ENCODE measurements at regions not wholly inside any gene's neighbourhood (a gene's known extent, or its start where the extent isn't known, plus 50 kb on each side); places are given as distances from the start of the nearest gene placed in this dataset.

- no peak overlapping the region for H3K4me3 ChIP-seq (ENCODE audit: low read depth, low read length)
- H3K18ac ChIP-seq (ENCODE audit: low read length) = no peak overlapping the region
- H3K23ac ChIP-seq (ENCODE audit: low read length) = no peak overlapping the region
- H3K36me3 ChIP-seq (ENCODE audit: control insufficient read depth in 1 of 2, insufficient read depth in 2 of 2, low read length in 2 of 2) = no peaks in the 10 kb centered on the region
- no peak overlapping the region for H3K9ac ChIP-seq (ENCODE audit: low read length)
- H3K14ac ChIP-seq (ENCODE audit: low read length) = no peak overlapping the region
- no peak overlapping the region for H3K4ac ChIP-seq (ENCODE audit: low read depth, low read length)
- H3K9me3 ChIP-seq (ENCODE audit: insufficient read depth, low read depth, low read length) = no peaks in the 10 kb centered on the region
- H2AFZ ChIP-seq (ENCODE audit: insufficient read depth, low read length, poor library complexity) = no peak overlapping the region
- no peaks in the 10 kb centered on the region for H3K79me2 ChIP-seq (ENCODE audit: control insufficient read depth, insufficient read depth, low read length, poor library complexity)
- no peak overlapping the region for H2BK12ac ChIP-seq (ENCODE audit: low read length)
- H3K4me2 ChIP-seq (ENCODE audit: low read length) = no peak overlapping the region
- H3K79me1 ChIP-seq (ENCODE audit: low read length) = no peaks in the 10 kb centered on the region
- no peak overlapping the region for H4K8ac ChIP-seq (ENCODE audit: low read depth, low read length)
- no peak overlapping the region for H2AK5ac ChIP-seq (ENCODE audit: low read length)
- H3K27ac ChIP-seq (ENCODE audit: low read depth, low read length) = no peak overlapping the region
- WGBS (ENCODE audit: extremely low coverage, insufficient coverage, insufficient read length) = no CpG with 5 or more reads among the region's 3 CpGs
- no peak overlapping the region for H4K91ac ChIP-seq (ENCODE audit: low read depth, low read length)
- H2BK120ac ChIP-seq (ENCODE audit: insufficient read depth, low read length, poor library complexity) = no peak overlapping the region
- H2BK5ac ChIP-seq (ENCODE audit: low read depth, low read length, poor library complexity) = no peak overlapping the region
- no peaks in the 10 kb centered on the region for H3K4me1 ChIP-seq (ENCODE audit: control insufficient read depth in 1 of 2, insufficient read depth in 2 of 2, low read length in 2 of 2)
- no peak for DNase-seq
- H4K12ac ChIP-seq (ENCODE audit: low read depth, low read length) = no peak overlapping the region
- no peaks in the 10 kb centered on the region for H3K27me3 ChIP-seq (ENCODE audit: insufficient read depth, low read length)
Measured at GRCh38 chr1:55334160-55334559, 119.0 kb upstream of the USP24 start.

GRCh38 chr1:55333461-55333860 lies 118.3 kb upstream of the USP24 start:
- Histone ChIP-seq H3K23ac (ENCODE audit: low read length) (no peak overlapping the region), H3K14ac (ENCODE audit: low read length) (no peak overlapping the region), H3K18ac (ENCODE audit: low read length) (no peak overlapping the region), H3K36me3 (ENCODE audit: control insufficient read depth in 1 of 2, insufficient read depth in 2 of 2, low read length in 2 of 2) (no peaks in the 10 kb centered on the region), H4K8ac (ENCODE audit: low read depth, low read length) (no peak overlapping the region), H3K79me2 (ENCODE audit: control insufficient read depth, insufficient read depth, low read length, poor library complexity) (no peaks in the 10 kb centered on the region), H4K91ac (ENCODE audit: low read depth, low read length) (no peak overlapping the region), H2BK120ac (ENCODE audit: insufficient read depth, low read length, poor library complexity) (no peak overlapping the region), H3K4me2 (ENCODE audit: low read length) (no peak overlapping the region), H3K79me1 (ENCODE audit: low read length) (no peaks in the 10 kb centered on the region), H3K9me3 (ENCODE audit: insufficient read depth, low read depth, low read length) (no peaks in the 10 kb centered on the region), H3K4me1 (ENCODE audit: control insufficient read depth in 1 of 2, insufficient read depth in 2 of 2, low read length in 2 of 2) (no peaks in the 10 kb centered on the region), H3K27me3 (ENCODE audit: insufficient read depth, low read length) (no peaks in the 10 kb centered on the region), H3K9ac (ENCODE audit: low read length) (peak overlapping the region; percentile 9), H2BK12ac (ENCODE audit: low read length) (no peak overlapping the region), H3K4ac (ENCODE audit: low read depth, low read length) (no peak overlapping the region), H4K12ac (ENCODE audit: low read depth, low read length) (no peak overlapping the region), H2BK5ac (ENCODE audit: low read depth, low read length, poor library complexity) (no peak overlapping the region), H3K27ac (ENCODE audit: low read depth, low read length) (no peak overlapping the region), H3K4me3 (ENCODE audit: low read depth, low read length) (no peak overlapping the region), H2AFZ (ENCODE audit: insufficient read depth, low read length, poor library complexity) (no peak overlapping the region), H2AK5ac (ENCODE audit: low read length) (no peak overlapping the region)
- no peak for DNase-seq
- WGBS (ENCODE audit: extremely low coverage, insufficient coverage, insufficient read length) = no CpG with 5 or more reads among the region's 5 CpGs

- no peak overlapping the region for H4K12ac ChIP-seq (ENCODE audit: low read depth, low read length)
- H3K23ac ChIP-seq (ENCODE audit: low read length) = no peak overlapping the region
- DNase-seq = no peak
- H3K18ac ChIP-seq (ENCODE audit: low read length) = no peak overlapping the region
- H3K4me2 ChIP-seq (ENCODE audit: low read length) = no peak overlapping the region
- H2BK5ac ChIP-seq (ENCODE audit: low read depth, low read length, poor library complexity) = no peak overlapping the region
- no peak overlapping the region for H3K4me3 ChIP-seq (ENCODE audit: low read depth, low read length)
- H4K8ac ChIP-seq (ENCODE audit: low read depth, low read length) = no peak overlapping the region
- H2BK120ac ChIP-seq (ENCODE audit: insufficient read depth, low read length, poor library complexity) = no peak overlapping the region
- H3K36me3 ChIP-seq (ENCODE audit: control insufficient read depth in 1 of 2, insufficient read depth in 2 of 2, low read length in 2 of 2) = no peaks in the 10 kb centered on the region
- no peaks in the 10 kb centered on the region for H3K4me1 ChIP-seq (ENCODE audit: control insufficient read depth in 1 of 2, insufficient read depth in 2 of 2, low read length in 2 of 2)
- WGBS (ENCODE audit: extremely low coverage, insufficient coverage, insufficient read length) = no CpG with 5 or more reads among the region's 7 CpGs
- H3K27ac ChIP-seq (ENCODE audit: low read depth, low read length) = no peak overlapping the region
- no peak overlapping the region for H3K14ac ChIP-seq (ENCODE audit: low read length)
- H2AFZ ChIP-seq (ENCODE audit: insufficient read depth, low read length, poor library complexity) = no peak overlapping the region
- no peak overlapping the region for H4K91ac ChIP-seq (ENCODE audit: low read depth, low read length)
- no peak overlapping the region for H2AK5ac ChIP-seq (ENCODE audit: low read length)
- no peaks in the 10 kb centered on the region for H3K79me1 ChIP-seq (ENCODE audit: low read length)
- H3K9ac ChIP-seq (ENCODE audit: low read length) = no peak overlapping the region
- no peaks in the 10 kb centered on the region for H3K27me3 ChIP-seq (ENCODE audit: insufficient read depth, low read length)
- no peak overlapping the region for H3K4ac ChIP-seq (ENCODE audit: low read depth, low read length)
- H3K9me3 ChIP-seq (ENCODE audit: insufficient read depth, low read depth, low read length) = no peaks in the 10 kb centered on the region
- no peak overlapping the region for H2BK12ac ChIP-seq (ENCODE audit: low read length)
- no peaks in the 10 kb centered on the region for H3K79me2 ChIP-seq (ENCODE audit: control insufficient read depth, insufficient read depth, low read length, poor library complexity)
Measured at GRCh38 chr1:55331351-55331750, 116.2 kb upstream of the USP24 start.

GRCh38 chr1:55329808-55330432 lies 114.8 kb upstream of the USP24 start:
- H4K8ac ChIP-seq (ENCODE audit: low read depth, low read length) = no peak overlapping the region
- H3K23ac ChIP-seq (ENCODE audit: low read length) = no peak overlapping the region
- no peaks in the 10 kb centered on the region for H3K36me3 ChIP-seq (ENCODE audit: control insufficient read depth in 1 of 2, insufficient read depth in 2 of 2, low read length in 2 of 2)
- H3K79me1 ChIP-seq (ENCODE audit: low read length) = no peaks in the 10 kb centered on the region
- no peak overlapping the region for H2AK5ac ChIP-seq (ENCODE audit: low read length)
- H3K9me3 ChIP-seq (ENCODE audit: insufficient read depth, low read depth, low read length) = no peaks in the 10 kb centered on the region
- H3K18ac ChIP-seq (ENCODE audit: low read length) = no peak overlapping the region
- no peak for DNase-seq
- no peak overlapping the region for H2AFZ ChIP-seq (ENCODE audit: insufficient read depth, low read length, poor library complexity)
- no peak overlapping the region for H3K4me2 ChIP-seq (ENCODE audit: low read length)
- H2BK12ac ChIP-seq (ENCODE audit: low read length) = no peak overlapping the region
- H3K9ac ChIP-seq (ENCODE audit: low read length) = no peak overlapping the region
- no peak overlapping the region for H3K14ac ChIP-seq (ENCODE audit: low read length)
- no CpG with 5 or more reads among the region's 4 CpGs for WGBS (ENCODE audit: extremely low coverage, insufficient coverage, insufficient read length)
- no peak overlapping the region for H4K91ac ChIP-seq (ENCODE audit: low read depth, low read length)
- H3K27me3 ChIP-seq (ENCODE audit: insufficient read depth, low read length) = no peaks in the 10 kb centered on the region
- no peak overlapping the region for H2BK120ac ChIP-seq (ENCODE audit: insufficient read depth, low read length, poor library complexity)
- no peak overlapping the region for H4K12ac ChIP-seq (ENCODE audit: low read depth, low read length)
- no peak overlapping the region for H3K4me3 ChIP-seq (ENCODE audit: low read depth, low read length)
- no peaks in the 10 kb centered on the region for H3K79me2 ChIP-seq (ENCODE audit: control insufficient read depth, insufficient read depth, low read length, poor library complexity)
- no peaks in the 10 kb centered on the region for H3K4me1 ChIP-seq (ENCODE audit: control insufficient read depth in 1 of 2, insufficient read depth in 2 of 2, low read length in 2 of 2)
- H3K4ac ChIP-seq (ENCODE audit: low read depth, low read length) = no peak overlapping the region
- H2BK5ac ChIP-seq (ENCODE audit: low read depth, low read length, poor library complexity) = no peak overlapping the region
- H3K27ac ChIP-seq (ENCODE audit: low read depth, low read length) = no peak overlapping the region

All from trophoblast cell (in vitro differentiated cells and primary cell).